ENCODE measurements at regions not wholly inside any gene's neighbourhood (a gene's known extent, or its start where the extent isn't known, plus 50 kb on each side); places are given as distances from the start of the nearest gene placed in this dataset.
A peak's percentile ranks its signal among the peaks of the same experiment; 100 is the strongest.
"Not testable (repeated sequence)": the region's sequence is repeated elsewhere in the genome, so short reads cannot be mapped to it uniquely, and the experiment has no call there.

- H3K4me3 ChIP-seq: peak overlapping the region; percentile 54
- no peaks in the 10 kb centered on the region for H3K9me3 ChIP-seq (replicated peaks)
- no peak overlapping the region for H3K27ac ChIP-seq
- no peaks in the 10 kb centered on the region for H3K27me3 ChIP-seq (replicated peaks)
- peaks cover 8% of the 10 kb centered on the region; the same call in 1 of the 2 replicates for H3K4me1 ChIP-seq (replicated peaks)
- no peak for DNase-seq (ENCODE audit: low read depth in 1 of 2, low spot score in 2 of 2)
- no peaks in the 10 kb centered on the region for H3K36me3 ChIP-seq
Observed at GRCh38 chrX:52261125-52261462, 76.4 kb downstream of the MAGED4 start.

- Histone ChIP-seq H3K4me3 (peak overlapping the region; percentile 54), H3K36me3 (no peaks in the 10 kb centered on the region), H3K4me1 (replicated peaks) (peaks cover 8% of the 10 kb centered on the region; the same call in 1 of the 2 replicates), H3K27me3 (replicated peaks) (no peaks in the 10 kb centered on the region), H3K9me3 (replicated peaks) (no peaks in the 10 kb centered on the region), H3K27ac (peak overlapping the region; percentile 74)
- DNase-seq (ENCODE audit: low read depth in 1 of 2, low spot score in 2 of 2): peak; percentile 82 to 84
Observed at GRCh38 chrX:52261463-52262194, 76.9 kb downstream of the MAGED4 start.

- Histone ChIP-seq H3K4me1 (replicated peaks) (peaks cover 8% of the 10 kb centered on the region; the same call in 1 of the 2 replicates), H3K9me3 (replicated peaks) (no peaks in the 10 kb centered on the region), H3K27ac (no peak overlapping the region), H3K36me3 (no peaks in the 10 kb centered on the region), H3K4me3 (peak overlapping the region; percentile 54), H3K27me3 (replicated peaks) (no peaks in the 10 kb centered on the region)
- no peak for DNase-seq (ENCODE audit: low read depth in 1 of 2, low spot score in 2 of 2)
Observed at GRCh38 chrX:52262195-52262546, 77.5 kb downstream of the MAGED4 start.

- Histone ChIP-seq H3K4me3 (no peak overlapping the region), H3K27me3 (replicated peaks) (no peaks in the 10 kb centered on the region), H3K27ac (no peak overlapping the region), H3K4me1 (replicated peaks) (peaks cover 8% of the 10 kb centered on the region; the same call in 1 of the 2 replicates), H3K36me3 (no peaks in the 10 kb centered on the region), H3K9me3 (replicated peaks) (no peaks in the 10 kb centered on the region)
- no peak for DNase-seq (ENCODE audit: low read depth in 1 of 2, low spot score in 2 of 2)
Observed at GRCh38 chrX:52263417-52263816, 78.7 kb downstream of the MAGED4 start.

GRCh38 chrX:52265713-52266112 is 81.0 kb downstream of the MAGED4 start:
- Histone ChIP-seq H3K27ac (no peak overlapping the region), H3K27me3 (replicated peaks) (no peaks in the 10 kb centered on the region), H3K4me1 (replicated peaks) (peaks cover 8% of the 10 kb centered on the region; the same call in 1 of the 2 replicates), H3K4me3 (no peak overlapping the region), H3K9me3 (replicated peaks) (no peaks in the 10 kb centered on the region), H3K36me3 (no peaks in the 10 kb centered on the region)
- no peak for DNase-seq (ENCODE audit: low read depth in 1 of 2, low spot score in 2 of 2)

- DNase-seq (ENCODE audit: low read depth in 1 of 2, low spot score in 2 of 2); H3K4me1 ChIP-seq (replicated peaks); H3K4me3 ChIP-seq; H3K36me3 ChIP-seq; H3K27ac ChIP-seq; H3K9me3 ChIP-seq (replicated peaks); H3K27me3 ChIP-seq (replicated peaks): not testable (repeated sequence)
Observed at GRCh38 chrX:52268502-52268901, 83.8 kb downstream of the MAGED4 start.

- Histone ChIP-seq H3K4me3 (no peak overlapping the region), H3K9me3 (replicated peaks) (no peaks in the 10 kb centered on the region), H3K36me3 (no peaks in the 10 kb centered on the region), H3K27ac (no peak overlapping the region), H3K27me3 (replicated peaks) (no peaks in the 10 kb centered on the region), H3K4me1 (replicated peaks) (no peaks in the 10 kb centered on the region)
- DNase-seq (ENCODE audit: low read depth in 1 of 2, low spot score in 2 of 2): no peak
Observed at GRCh38 chrX:52270453-52271116, 85.9 kb downstream of the MAGED4 start.

- H3K36me3 ChIP-seq: no peaks in the 10 kb centered on the region
- no peak overlapping the region for H3K27ac ChIP-seq
- no peak overlapping the region for H3K4me3 ChIP-seq
- no peak for DNase-seq (ENCODE audit: low read depth in 1 of 2, low spot score in 2 of 2)
- H3K4me1 ChIP-seq (replicated peaks): no peaks in the 10 kb centered on the region
- H3K27me3 ChIP-seq (replicated peaks): no peaks in the 10 kb centered on the region
- H3K9me3 ChIP-seq (replicated peaks): no peaks in the 10 kb centered on the region
Observed at GRCh38 chrX:52271206-52271605, 86.5 kb downstream of the MAGED4 start.

GRCh38 chrX:52277666-52278065 is 91.2 kb upstream of the XAGE2 start:
- no peak overlapping the region for H3K4me3 ChIP-seq
- H3K27me3 ChIP-seq (replicated peaks): no peaks in the 10 kb centered on the region
- H3K9me3 ChIP-seq (replicated peaks): no peaks in the 10 kb centered on the region
- DNase-seq (ENCODE audit: low read depth in 1 of 2, low spot score in 2 of 2): no peak
- no peaks in the 10 kb centered on the region for H3K4me1 ChIP-seq (replicated peaks)
- H3K36me3 ChIP-seq: no peaks in the 10 kb centered on the region
- no peak overlapping the region for H3K27ac ChIP-seq

GRCh38 chrX:52280812-52281211 is 88.0 kb upstream of the XAGE2 start:
- no peaks in the 10 kb centered on the region for H3K4me1 ChIP-seq (replicated peaks)
- no peak overlapping the region for H3K27ac ChIP-seq
- H3K4me3 ChIP-seq: no peak overlapping the region
- H3K9me3 ChIP-seq (replicated peaks): no peaks in the 10 kb centered on the region
- no peak for DNase-seq (ENCODE audit: low read depth in 1 of 2, low spot score in 2 of 2)
- H3K27me3 ChIP-seq (replicated peaks): no peaks in the 10 kb centered on the region
- H3K36me3 ChIP-seq: no peaks in the 10 kb centered on the region

- H3K4me1 ChIP-seq (replicated peaks): no peaks in the 10 kb centered on the region
- H3K9me3 ChIP-seq (replicated peaks): no peaks in the 10 kb centered on the region
- H3K4me3 ChIP-seq: no peak overlapping the region
- no peak overlapping the region for H3K27ac ChIP-seq
- H3K27me3 ChIP-seq (replicated peaks): no peaks in the 10 kb centered on the region
- no peak for DNase-seq (ENCODE audit: low read depth in 1 of 2, low spot score in 2 of 2)
- H3K36me3 ChIP-seq: no peaks in the 10 kb centered on the region
Observed at GRCh38 chrX:52284865-52285264, 84.0 kb upstream of the XAGE2 start.

- H3K27ac ChIP-seq: not testable (repeated sequence)
Observed at GRCh38 chrX:52298968-52299367, 69.9 kb upstream of the XAGE2 start.

GRCh38 chrX:52308532-52308931 is 60.3 kb upstream of the XAGE2 start:
- H3K4me1 ChIP-seq (replicated peaks); H3K9me3 ChIP-seq (replicated peaks); H3K36me3 ChIP-seq; H3K27ac ChIP-seq; DNase-seq (ENCODE audit: low read depth in 1 of 2, low spot score in 2 of 2); H3K4me3 ChIP-seq; H3K27me3 ChIP-seq (replicated peaks): not testable (repeated sequence)

More at GRCh38 chrX:52298968-52299367, 69.9 kb upstream of the XAGE2 start:
- not testable (repeated sequence) for H3K9me3 ChIP-seq (replicated peaks); H3K4me3 ChIP-seq; DNase-seq (ENCODE audit: low read depth in 1 of 2, low spot score in 2 of 2); H3K4me1 ChIP-seq (replicated peaks); H3K27me3 ChIP-seq (replicated peaks); H3K36me3 ChIP-seq

All from SJSA1 (cell line).